ENCODE measurements at regions not wholly inside any gene's neighbourhood (a gene's known extent, or its start where the extent isn't known, plus 50 kb on each side); places are given as distances from the start of the nearest gene placed in this dataset.

DNA sequence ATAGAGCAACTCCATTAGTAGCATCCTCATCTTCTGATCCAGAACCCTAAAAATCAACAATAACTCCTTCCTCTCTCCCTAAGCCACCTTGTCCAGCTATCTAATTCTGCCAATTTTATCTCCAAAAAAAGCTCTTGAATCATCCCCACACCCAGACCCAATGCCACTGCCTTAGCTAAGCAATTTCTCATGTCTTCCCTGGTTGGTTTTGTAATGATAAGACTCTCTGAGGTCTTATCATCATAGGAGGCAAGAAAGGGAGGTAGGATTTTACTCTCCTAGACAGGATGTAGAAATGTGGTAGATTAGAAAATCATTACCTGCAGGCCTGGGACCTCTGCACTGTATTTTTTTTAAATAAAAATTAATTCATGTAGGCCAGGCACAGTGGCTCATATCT, 283.5 kb upstream of the NEBL start:
- no peak overlapping the region for H3K4me3 ChIP-seq (ENCODE audit: low read depth, low read length)
- TF ChIP-seq, protein P1, sequence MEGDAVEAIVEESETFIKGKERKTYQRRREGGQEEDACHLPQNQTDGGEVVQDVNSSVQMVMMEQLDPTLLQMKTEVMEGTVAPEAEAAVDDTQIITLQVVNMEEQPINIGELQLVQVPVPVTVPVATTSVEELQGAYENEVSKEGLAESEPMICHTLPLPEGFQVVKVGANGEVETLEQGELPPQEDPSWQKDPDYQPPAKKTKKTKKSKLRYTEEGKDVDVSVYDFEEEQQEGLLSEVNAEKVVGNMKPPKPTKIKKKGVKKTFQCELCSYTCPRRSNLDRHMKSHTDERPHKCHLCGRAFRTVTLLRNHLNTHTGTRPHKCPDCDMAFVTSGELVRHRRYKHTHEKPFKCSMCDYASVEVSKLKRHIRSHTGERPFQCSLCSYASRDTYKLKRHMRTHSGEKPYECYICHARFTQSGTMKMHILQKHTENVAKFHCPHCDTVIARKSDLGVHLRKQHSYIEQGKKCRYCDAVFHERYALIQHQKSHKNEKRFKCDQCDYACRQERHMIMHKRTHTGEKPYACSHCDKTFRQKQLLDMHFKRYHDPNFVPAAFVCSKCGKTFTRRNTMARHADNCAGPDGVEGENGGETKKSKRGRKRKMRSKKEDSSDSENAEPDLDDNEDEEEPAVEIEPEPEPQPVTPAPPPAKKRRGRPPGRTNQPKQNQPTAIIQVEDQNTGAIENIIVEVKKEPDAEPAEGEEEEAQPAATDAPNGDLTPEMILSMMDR (IDR thresholded peaks at IDR 0.05; ENCODE audit: borderline replicate concordance, insufficient read depth, low read depth, low read length): no peak

DNA sequence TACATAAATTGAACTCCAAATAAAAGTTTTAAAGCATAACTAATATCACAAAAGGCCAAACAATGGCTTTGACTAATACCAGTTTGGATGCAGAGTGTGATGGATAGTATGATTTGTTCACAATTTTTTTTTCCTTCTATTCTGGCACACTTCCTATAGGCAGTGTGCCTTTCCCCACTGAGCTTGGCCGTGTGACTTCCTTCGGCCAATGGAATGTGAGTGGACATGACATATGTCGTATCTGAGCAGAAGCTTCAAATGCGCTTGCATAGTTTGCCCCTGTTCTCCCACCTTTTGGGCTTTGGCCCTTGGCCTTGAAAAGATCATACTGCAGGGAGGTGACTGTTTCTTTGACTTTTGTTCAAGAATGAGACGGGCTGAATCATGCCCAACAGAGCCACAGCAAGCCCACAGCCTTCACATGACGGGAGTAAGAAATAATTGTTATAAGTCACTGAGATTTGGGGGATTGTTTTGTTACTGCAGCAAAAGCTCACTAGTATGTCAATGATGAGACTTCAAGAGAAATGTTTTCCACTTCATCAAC, 279.9 kb upstream of the NEBL start:
- TF ChIP-seq, protein P1 (IDR thresholded peaks at IDR 0.05; ENCODE audit: borderline replicate concordance, insufficient read depth, low read depth, low read length): no peak

DNA sequence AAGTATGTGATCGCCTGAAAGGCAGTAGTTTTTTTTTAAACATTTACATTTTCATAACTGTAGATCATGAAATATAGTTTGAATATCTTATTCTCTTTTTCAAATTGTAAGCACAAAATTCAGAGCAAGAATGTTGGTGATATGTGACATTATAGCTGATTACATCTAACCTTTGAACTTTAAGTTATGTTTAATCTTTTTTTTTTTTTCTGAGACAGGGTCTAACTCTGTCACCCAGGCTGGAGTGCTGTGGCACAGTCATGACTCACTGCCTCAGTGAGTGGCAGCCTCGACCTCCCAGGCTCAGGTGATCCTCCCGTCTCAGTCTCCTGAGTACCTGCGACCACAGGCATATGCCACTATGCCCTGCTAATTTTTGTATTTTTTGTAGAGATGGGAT, 278.7 kb upstream of the NEBL start:
- TF ChIP-seq, protein P1 (IDR thresholded peaks at IDR 0.05; ENCODE audit: borderline replicate concordance, insufficient read depth, low read depth, low read length): no peak
- no peak overlapping the region for H3K4me3 ChIP-seq (ENCODE audit: low read depth, low read length)

More for the DNA sequence above, 279.9 kb upstream of the NEBL start:
- H3K4me3 ChIP-seq (ENCODE audit: low read depth, low read length): no peak overlapping the region

DNA sequence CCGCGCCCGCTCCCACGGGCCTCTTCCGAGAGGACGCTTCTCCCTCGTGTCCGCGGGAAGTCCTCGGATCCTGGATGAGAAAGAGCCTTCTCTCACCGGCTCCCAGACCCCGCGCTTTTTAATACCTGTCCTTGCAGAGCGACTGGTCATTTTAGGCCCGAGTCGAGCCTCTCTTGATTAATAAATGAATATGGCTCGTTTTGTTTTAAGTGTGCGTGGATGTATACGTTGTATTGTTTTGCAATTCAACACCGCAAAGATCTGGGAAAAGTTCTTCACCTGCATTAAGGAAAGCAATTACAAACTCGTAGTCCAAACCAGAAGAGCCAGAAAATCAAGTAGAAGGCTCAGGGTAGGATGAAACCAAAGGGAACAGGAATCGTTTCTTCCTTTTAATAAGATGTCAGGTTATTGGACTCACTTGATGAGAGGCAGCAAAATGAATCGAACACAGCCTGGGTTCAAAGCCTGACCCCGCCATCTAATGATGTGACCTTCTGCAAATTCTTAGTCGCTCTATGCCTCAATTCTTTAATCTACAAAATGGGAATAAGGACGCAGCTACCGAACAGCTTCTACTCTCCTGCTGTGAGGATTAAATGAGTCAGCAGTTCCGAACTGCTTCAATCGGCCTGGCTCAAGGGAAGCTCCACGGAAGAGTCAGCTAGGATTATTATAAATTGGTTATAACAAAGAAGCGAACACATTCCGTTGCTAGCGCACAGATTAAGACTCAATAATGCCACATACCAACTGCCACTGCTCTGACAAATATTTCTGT, 277.8 kb upstream of the NEBL start:
- H3K4me3 ChIP-seq (ENCODE audit: low read depth, low read length): no peak overlapping the region

DNA sequence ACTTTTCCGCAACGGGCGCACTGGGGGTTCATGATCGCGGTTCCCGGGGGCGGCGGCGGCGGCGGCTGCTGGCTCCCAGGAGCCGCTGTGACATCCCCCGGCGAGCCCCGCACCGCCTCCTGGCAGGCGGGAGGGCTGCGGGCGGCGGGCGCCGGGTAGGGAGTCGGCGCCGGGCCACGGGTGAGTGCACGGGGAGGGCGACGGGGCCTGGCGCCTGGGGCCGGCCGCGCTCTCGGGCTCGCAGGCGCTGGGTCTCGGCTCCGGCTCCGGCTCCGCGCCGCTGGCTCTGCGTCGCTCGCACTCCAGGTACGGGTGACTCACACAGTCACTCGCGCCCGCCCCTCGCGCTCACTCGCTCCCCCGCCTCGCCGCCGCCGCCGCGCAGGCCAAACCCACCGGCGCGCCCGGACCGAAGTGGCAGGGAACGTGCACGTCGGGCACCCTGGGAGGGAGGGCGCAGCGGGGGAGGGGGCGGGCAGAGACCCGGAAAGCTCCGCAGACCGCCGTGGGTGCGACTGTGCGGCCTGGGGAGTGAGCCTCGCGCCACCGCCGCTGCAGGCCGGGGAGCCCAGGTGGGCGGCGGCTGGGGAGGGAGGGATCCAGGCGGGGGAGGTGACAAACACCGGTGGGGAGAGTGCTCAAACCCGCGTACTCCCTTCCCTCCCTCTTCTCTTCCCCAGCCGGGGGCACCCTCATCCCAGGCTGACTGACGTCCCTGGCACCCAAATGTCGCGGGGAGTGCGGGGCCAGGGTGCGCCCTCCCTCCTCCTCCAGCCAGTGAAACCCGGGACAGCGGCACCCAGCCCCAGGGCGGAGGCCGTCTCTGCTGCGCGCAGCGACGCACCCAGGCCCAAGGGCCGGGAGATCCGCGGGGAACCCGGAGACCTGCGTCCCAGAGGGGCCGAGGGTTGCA, 276.9 kb upstream of the NEBL start:
- TF ChIP-seq, protein P1 (IDR thresholded peaks at IDR 0.05; ENCODE audit: borderline replicate concordance, insufficient read depth, low read depth, low read length): no peak
- H3K4me3 ChIP-seq (ENCODE audit: low read depth, low read length): no peak overlapping the region

More for the DNA sequence above, 277.8 kb upstream of the NEBL start:
- TF ChIP-seq, protein P1 (IDR thresholded peaks at IDR 0.05; ENCODE audit: borderline replicate concordance, insufficient read depth, low read depth, low read length): no peak

DNA sequence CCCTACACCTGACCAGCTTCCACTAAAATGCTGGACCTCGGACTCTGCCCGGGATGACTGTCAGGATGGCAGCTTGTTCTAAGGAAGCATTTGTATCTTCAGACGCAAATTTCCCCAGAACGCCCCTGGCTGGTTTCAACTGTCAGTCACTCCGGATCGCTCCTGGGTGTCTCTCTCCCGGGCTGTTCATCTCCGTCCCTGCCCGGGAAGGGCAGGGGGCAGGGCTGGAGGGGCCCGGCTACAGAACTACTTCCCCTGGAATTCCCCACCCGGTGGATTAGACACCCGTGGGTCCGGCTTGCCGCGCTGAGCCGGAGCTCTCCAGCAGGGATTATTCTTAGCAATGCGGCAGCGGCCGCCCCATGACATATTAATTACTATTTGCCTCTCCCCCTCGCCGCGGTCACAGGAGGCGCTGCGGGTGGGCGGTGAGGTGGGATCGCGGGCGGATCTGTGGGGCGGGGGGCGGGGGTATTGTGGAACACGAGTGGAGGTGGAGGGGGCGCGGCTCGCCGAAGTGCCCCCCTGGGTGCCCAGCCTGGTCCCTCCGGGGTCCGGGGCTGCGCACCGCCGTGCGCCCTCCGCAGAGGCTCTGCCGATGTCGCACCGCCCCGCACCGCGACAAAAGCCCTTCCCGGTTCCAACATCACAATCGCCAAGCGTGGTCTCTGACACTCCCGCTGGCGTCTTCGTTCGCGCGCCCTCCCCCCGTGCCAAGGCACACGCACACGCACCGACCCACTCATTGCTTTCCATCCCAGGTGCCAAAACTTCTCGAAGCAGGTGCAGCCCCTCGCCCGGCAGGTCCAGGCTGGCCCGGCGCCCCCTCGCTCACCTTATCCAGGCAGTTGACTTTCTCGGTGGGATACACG, 276.1 kb upstream of the NEBL start:
- TF ChIP-seq, protein P1 (IDR thresholded peaks at IDR 0.05; ENCODE audit: borderline replicate concordance, insufficient read depth, low read depth, low read length): no peak
- no peak overlapping the region for H3K4me3 ChIP-seq (ENCODE audit: low read depth, low read length)

Data from GM12875 (cell line).